HG02798 (cell line): ENCODE measurements at regions not wholly inside any gene's neighbourhood (a gene's known extent, or its start where the extent isn't known, plus 50 kb on each side); places are given as distances from the start of the nearest gene placed in this dataset.
"Not testable (repeated sequence)": the region's sequence is repeated elsewhere in the genome, so short reads cannot be mapped to it uniquely, and the experiment has no call there.

Experiments used
- ATAC-seq: cut with Tn5 transposase; IDR thresholded peaks from one replicate; pipeline ENCODE4 v1.9.1; 2021; ENCODE audit warnings: mild to moderate bottlenecking; ENCODE audit not compliant: unreplicated experiment, poor library complexity

DNA sequence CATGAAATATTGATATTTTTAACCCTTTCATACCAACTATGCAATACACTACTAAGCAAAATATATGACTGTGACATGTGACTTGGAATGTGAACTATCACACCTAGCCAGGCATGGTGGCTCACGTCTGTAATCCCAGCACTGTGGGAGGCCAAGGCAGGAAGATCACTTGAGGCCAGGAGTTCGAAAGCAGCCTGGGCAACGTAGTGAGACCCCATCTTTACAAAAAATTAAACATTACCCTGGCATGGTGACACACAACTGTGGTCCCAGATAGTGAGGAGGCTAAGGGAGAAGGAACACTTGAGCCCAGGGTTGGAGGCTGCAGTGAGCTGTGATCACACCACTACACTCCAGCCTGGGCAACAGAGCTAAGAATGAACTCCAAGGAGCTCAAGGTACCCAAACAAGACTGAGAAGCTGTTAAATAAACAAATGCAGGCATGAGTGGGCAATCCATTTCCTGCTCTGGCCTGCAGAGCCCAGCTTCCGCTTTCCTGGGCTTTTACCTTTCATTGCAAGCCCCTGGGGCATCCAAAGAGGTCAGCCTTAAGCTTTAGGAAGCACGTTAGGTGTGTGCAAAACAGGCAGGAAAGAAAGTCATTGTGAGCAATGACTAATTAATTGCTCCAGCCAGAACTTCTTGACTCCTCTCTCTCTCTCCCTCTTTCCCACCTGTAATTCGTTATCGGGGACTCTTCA, 162.1 kb upstream of the FOXK1 start:
- ATAC-seq: no peak

GRCh38 chr7:4523219-4523618, 158.9 kb upstream of the FOXK1 start:
- ATAC-seq: no peak

- ATAC-seq: no peak
Measured at GRCh38 chr7:4523873-4524272, 158.2 kb upstream of the FOXK1 start.

- no peak for ATAC-seq
Measured at GRCh38 chr7:4525884-4526283, 156.2 kb upstream of the FOXK1 start.

DNA sequence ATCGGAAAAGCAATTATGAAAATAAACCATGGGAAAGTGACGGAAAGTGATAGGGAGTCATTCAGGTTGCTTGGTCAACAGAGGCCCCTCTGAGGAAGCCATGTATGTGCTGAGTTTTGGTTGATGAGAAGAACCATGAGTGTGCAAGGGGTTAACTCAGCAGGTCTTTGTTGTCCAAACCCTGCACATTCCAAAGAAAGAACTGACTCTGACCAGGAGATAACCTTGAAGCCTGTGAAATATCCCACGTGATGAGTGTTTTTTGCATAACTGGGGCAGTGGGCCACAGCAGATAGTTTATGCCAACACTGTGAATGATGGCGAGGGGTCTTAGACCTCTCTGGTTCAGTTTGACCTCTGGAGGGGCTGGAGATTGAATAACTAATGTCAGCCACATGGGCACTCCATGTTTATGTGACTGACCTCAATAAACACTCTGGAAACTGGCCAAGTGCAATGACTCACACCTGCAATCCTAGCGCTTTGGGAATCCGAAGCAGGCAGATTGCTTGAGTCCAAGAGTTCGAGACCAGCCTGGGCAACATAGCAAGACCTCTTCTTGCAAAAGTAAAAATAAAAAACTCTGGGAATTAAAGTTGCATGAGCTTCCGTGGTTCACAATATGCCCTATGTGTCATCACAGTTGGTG, 154.0 kb upstream of the FOXK1 start:
- ATAC-seq: no peak

GRCh38 chr7:4531236-4531635, 150.9 kb upstream of the FOXK1 start:
- no peak for ATAC-seq

GRCh38 chr7:4533339-4533738, 148.8 kb upstream of the FOXK1 start:
- ATAC-seq: not testable (repeated sequence)

DNA sequence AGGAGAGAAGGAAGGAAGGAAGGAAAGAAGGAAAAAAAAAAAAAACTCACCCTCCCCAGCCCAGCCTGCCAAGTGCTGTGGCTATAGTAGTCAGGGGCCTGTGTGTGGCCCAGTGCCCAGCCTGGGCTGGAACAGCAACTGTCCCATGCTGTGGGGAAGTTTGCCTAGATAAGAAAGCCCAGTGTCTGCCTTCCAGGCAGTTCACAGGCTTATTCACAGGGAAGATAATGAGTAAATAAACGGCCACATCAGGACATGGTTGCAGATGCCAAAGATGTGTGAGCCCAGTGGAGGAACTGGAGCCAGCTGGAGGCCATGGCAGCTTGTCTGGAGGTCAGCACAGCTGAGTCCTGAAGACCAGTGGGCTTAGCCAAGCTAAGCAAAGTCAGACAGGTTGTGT, 132.4 kb upstream of the FOXK1 start:
- no peak for ATAC-seq

DNA sequence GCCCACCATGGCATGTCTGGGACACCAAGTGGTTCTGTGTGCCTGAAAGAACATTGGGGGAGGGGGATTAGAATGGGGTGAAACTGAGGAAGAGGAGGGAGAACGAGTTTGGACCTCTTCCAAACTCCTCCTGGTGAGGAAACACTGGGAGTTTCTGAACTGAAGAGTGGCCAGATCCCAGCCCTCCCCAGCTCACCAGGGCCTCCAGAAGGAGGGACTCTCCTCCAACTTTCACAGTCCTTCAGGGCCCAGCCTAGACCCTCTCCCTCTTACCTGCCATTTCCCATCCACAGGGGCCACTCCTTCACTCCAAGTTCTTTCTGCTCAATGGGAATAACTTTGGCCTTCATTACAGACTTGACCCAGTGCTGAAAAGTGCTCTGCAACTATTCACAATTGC, 132.0 kb upstream of the FOXK1 start:
- no peak for ATAC-seq

DNA sequence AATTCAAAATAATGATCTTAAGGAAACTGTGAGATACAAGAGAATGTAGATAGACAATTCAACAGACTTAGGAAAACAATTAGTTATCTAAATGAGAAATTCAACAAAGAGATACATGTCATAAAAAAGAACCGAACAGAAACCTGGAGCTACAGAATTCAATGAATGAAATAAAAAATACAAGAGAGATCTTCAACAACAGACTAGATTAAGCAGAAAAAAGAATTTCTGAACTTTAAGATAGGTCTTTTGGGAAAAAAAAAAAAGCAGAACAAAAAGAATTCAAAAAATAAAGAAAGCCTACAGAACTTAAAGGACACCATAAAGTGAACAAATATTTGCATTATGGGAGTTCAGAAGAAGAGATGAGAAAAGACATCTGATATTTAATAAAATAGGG, 129.1 kb upstream of the FOXK1 start:
- no peak for ATAC-seq

DNA sequence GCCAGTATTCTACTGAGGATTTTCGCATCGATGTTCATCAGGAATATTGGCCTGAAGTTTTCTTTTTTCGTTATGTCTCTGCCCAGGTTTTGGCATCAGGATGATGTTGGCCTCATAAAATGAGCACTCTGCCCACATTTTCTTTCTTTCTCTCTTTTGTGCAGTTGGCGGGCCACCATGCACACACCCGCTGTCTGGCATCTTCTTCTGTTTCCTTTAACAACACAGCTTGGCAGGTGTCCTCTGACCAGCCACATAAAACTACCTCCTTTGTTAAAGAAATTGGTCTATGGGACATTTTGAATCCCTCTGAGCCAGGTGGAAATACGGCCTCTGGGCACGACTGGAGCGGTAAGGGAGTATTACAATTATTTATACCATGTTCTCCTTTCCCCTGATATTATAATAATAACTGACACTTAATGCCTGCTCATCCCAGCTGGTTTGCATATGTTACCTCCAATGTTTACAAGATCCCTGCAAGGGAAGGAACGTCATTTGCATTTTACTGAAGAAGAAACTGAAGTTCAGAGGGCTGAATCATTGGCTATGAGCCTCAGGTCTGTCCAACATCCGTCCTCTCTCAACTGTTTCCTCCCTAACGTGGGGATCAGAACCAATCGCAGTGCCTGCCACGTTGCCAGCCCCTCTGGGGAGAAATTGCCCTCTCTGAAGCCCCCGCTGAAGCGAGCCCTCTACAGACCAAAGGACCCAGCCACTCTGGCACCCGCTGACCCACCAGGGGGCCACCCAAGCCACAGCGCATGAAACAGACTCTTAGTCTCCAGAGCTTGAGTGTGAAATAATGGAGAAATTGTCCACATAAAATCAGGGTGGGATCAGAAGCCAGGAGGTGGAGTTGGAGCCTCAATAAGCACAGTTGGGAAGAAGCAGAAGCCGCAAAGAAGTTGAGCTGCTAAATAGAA, 125.0 kb upstream of the FOXK1 start:
- ATAC-seq: no peak

DNA sequence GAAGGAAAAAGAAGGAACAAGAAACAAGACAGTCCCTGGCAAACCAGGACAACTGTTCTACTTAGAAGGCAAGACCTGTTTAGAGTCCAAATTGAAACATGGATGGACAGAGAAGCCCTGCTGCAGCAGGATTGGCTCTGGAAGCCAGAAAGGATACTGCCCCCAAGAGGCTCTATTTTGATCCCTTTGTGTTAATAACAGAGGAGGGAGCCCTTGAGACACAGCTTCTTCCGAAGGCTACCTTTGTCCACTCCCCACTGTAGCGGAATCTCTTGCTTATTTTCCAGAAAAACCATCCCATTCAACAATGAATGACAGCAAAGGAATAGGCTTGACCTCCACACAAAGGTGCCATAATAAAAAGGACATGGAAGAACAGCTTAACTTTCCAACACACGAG, 120.3 kb upstream of the FOXK1 start:
- ATAC-seq: no peak

- ATAC-seq: no peak
Measured at GRCh38 chr7:4566714-4567113, 115.4 kb upstream of the FOXK1 start.

- no peak for ATAC-seq
Measured at GRCh38 chr7:4574851-4575250, 107.2 kb upstream of the FOXK1 start.

GRCh38 chr7:4575254-4575653, 106.8 kb upstream of the FOXK1 start:
- no peak for ATAC-seq

GRCh38 chr7:4602905-4603842, 78.9 kb upstream of the FOXK1 start:
- no peak for ATAC-seq

DNA sequence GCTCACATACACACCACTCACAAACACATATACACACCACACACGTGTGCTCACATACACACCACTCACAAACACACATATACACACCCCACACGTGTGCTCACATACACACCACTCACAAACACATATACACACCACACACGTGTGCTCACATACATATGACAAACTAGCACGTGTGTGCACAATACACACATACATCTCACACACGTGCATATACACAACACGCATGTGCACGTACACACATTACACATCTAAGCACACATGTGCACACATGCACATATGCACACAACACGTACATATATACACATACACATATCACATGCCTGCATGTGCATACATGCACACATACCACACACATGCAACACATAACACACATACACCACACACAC, 78.3 kb upstream of the FOXK1 start:
- ATAC-seq: no peak

- ATAC-seq: no peak
Measured at GRCh38 chr7:4604456-4604940, 77.6 kb upstream of the FOXK1 start.

DNA sequence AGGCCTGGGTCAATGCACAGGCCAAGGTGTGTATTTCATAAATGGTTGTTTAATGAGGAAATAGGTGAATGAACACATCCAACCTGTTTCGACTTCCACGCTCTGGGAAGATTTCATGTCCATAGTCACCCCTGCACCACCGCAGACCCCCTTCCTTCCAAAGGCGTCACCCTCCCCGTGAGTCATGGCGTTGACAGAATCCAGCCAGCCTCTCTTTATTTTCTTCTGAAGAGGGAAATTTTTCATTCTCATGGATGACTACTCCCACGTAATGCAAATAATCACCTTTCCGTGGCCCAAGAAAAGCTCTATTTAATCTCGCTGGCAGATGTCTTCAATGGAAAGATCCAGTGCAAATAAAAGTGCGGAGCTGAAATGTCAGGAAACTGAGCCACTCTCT, 75.3 kb upstream of the FOXK1 start:
- ATAC-seq: no peak

GRCh38 chr7:4607311-4607729, 74.8 kb upstream of the FOXK1 start:
- ATAC-seq: no peak
